G401.6 (cell line): ENCODE measurements at regions not wholly inside any gene's neighbourhood (a gene's known extent, or its start where the extent isn't known, plus 50 kb on each side); places are given as distances from the start of the nearest gene placed in this dataset.
A peak's percentile ranks its signal among the peaks of the same experiment; 100 is the strongest.

ENCODE experiments used
- FAIRE-seq: peaks from 2 replicates; lab custom pipeline; 2012; peaks lifted over from hg19 to GRCh38; lab: Jason Lieb, UNC

- no peak for FAIRE-seq
Observed at GRCh38 chr7:30212701-30213111, 71.7 kb upstream of the ZNRF2 start.

GRCh38 chr7:30213637-30214036 lies 70.8 kb upstream of the ZNRF2 start:
- FAIRE-seq: no peak

- no peak for FAIRE-seq
Observed at GRCh38 chr7:30214651-30215137, 69.7 kb upstream of the ZNRF2 start.

- no peak for FAIRE-seq
Observed at GRCh38 chr7:30221764-30222163, 62.6 kb upstream of the ZNRF2 start.

GRCh38 chr7:30222515-30223215 lies 61.7 kb upstream of the ZNRF2 start:
- no peak for FAIRE-seq

GRCh38 chr7:30223896-30224295 lies 60.5 kb upstream of the ZNRF2 start:
- no peak for FAIRE-seq

- no peak for FAIRE-seq
Observed at GRCh38 chr7:30224511-30225062, 59.8 kb upstream of the ZNRF2 start.

- FAIRE-seq: no peak
Observed at GRCh38 chr7:30225863-30226613, 58.4 kb upstream of the ZNRF2 start.

GRCh38 chr7:30226614-30227268 lies 57.7 kb upstream of the ZNRF2 start:
- FAIRE-seq: peak; percentile 11

- no peak for FAIRE-seq
Observed at GRCh38 chr7:30231271-30231670, 53.1 kb upstream of the ZNRF2 start.

GRCh38 chr7:30232391-30232790 lies 52.0 kb upstream of the ZNRF2 start:
- no peak for FAIRE-seq
